ENCODE measurements at regions not wholly inside any gene's neighbourhood (a gene's known extent, or its start where the extent isn't known, plus 50 kb on each side); places are given as distances from the start of the nearest gene placed in this dataset.

GRCh38 chr2:8061219-8061618, 620.6 kb upstream of the ID2 start:
- H3K4me3 ChIP-seq (ENCODE audit: low read depth, low read length) = no peak overlapping the region
- DNase-seq (ENCODE audit: low read depth, low spot score) = no peak
- CTCF ChIA-PET = no interaction called here
- TF ChIP-seq CTCF (IDR thresholded peaks at IDR 0.05; ENCODE audit: insufficient read depth, low read length, missing control alignments) = no peak
- POLR2A ChIA-PET = no interaction called here

- H3K4me3 ChIP-seq (ENCODE audit: low read depth, low read length) = no peak overlapping the region
- no peak for TF ChIP-seq CTCF (IDR thresholded peaks at IDR 0.05; ENCODE audit: insufficient read depth, low read length, missing control alignments)
- DNase-seq (ENCODE audit: low read depth, low spot score) = no peak
- ChIA-PET POLR2A (no interaction called here), CTCF (interaction anchor here (0.7 kb wide), 1 partner anchor 32 kb away, joined by 3 read pairs; no protein-coding TSS in a partner anchor)
Observed at GRCh38 chr2:8064603-8065002, 617.3 kb upstream of the ID2 start.

- TF ChIP-seq CTCF (IDR thresholded peaks at IDR 0.05; ENCODE audit: insufficient read depth, low read length, missing control alignments) = no peak
- ChIA-PET POLR2A (no interaction called here), CTCF (no interaction called here)
- H3K4me3 ChIP-seq (ENCODE audit: low read depth, low read length) = no peak overlapping the region
- DNase-seq (ENCODE audit: low read depth, low spot score) = no peak
Observed at GRCh38 chr2:8065191-8065590, 616.7 kb upstream of the ID2 start.

- POLR2A ChIA-PET = no interaction called here
- no peak overlapping the region for H3K4me3 ChIP-seq (ENCODE audit: low read depth, low read length)
- no peak for TF ChIP-seq CTCF (IDR thresholded peaks at IDR 0.05; ENCODE audit: insufficient read depth, low read length, missing control alignments)
- CTCF ChIA-PET = interaction anchor here (0.6 kb wide), 1 partner anchor 276 kb away, joined by 3 read pairs; no protein-coding TSS in a partner anchor
- DNase-seq (ENCODE audit: low read depth, low spot score) = no peak
Observed at GRCh38 chr2:8067784-8068336, 614.0 kb upstream of the ID2 start.

GRCh38 chr2:8072907-8073306, 608.9 kb upstream of the ID2 start:
- POLR2A ChIA-PET = no interaction called here
- no peak for TF ChIP-seq CTCF (IDR thresholded peaks at IDR 0.05; ENCODE audit: insufficient read depth, low read length, missing control alignments)

GRCh38 chr2:8073916-8074315, 607.9 kb upstream of the ID2 start:
- CTCF ChIA-PET = no interaction called here
- no peak for DNase-seq (ENCODE audit: low read depth, low spot score)
- H3K4me3 ChIP-seq (ENCODE audit: low read depth, low read length) = no peak overlapping the region
- TF ChIP-seq CTCF (IDR thresholded peaks at IDR 0.05; ENCODE audit: insufficient read depth, low read length, missing control alignments) = no peak
- POLR2A ChIA-PET = no interaction called here

More at GRCh38 chr2:8072907-8073306, 608.9 kb upstream of the ID2 start:
- H3K4me3 ChIP-seq (ENCODE audit: low read depth, low read length) = no peak overlapping the region
- CTCF ChIA-PET = no interaction called here
- no peak for DNase-seq (ENCODE audit: low read depth, low spot score)
